HG03103 (cell line): ENCODE measurements at regions not wholly inside any gene's neighbourhood (a gene's known extent, or its start where the extent isn't known, plus 50 kb on each side); places are given as distances from the start of the nearest gene placed in this dataset.

Experiments
- ATAC-seq: cut with Tn5 transposase; IDR thresholded peaks from one replicate; pipeline ENCODE4 v1.9.1; 2021; ENCODE audit warnings: low read depth; ENCODE audit not compliant: unreplicated experiment

GRCh38 chr2:206368484-206368883, 74.8 kb upstream of the ADAM23 start:
- no peak for ATAC-seq

GRCh38 chr2:206368933-206369569, 74.3 kb upstream of the ADAM23 start:
- no peak for ATAC-seq

- ATAC-seq: no peak
Measured at GRCh38 chr2:206375956-206376355, 67.4 kb upstream of the ADAM23 start.

- no peak for ATAC-seq
Measured at GRCh38 chr2:206378835-206379234, 64.5 kb upstream of the ADAM23 start.

GRCh38 chr2:206379266-206379665, 64.1 kb upstream of the ADAM23 start:
- ATAC-seq: no peak

GRCh38 chr2:206379886-206380285, 63.4 kb upstream of the ADAM23 start:
- ATAC-seq: no peak

GRCh38 chr2:206381881-206382280, 61.5 kb upstream of the ADAM23 start:
- no peak for ATAC-seq

- ATAC-seq: no peak
Measured at GRCh38 chr2:206383669-206384068, 59.7 kb upstream of the ADAM23 start.

GRCh38 chr2:206387808-206388207, 55.5 kb upstream of the ADAM23 start:
- no peak for ATAC-seq

- no peak for ATAC-seq
Measured at GRCh38 chr2:206388698-206389097, 54.6 kb upstream of the ADAM23 start.

- no peak for ATAC-seq
Measured at GRCh38 chr2:206389164-206389563, 54.2 kb upstream of the ADAM23 start.

- ATAC-seq: no peak
Measured at GRCh38 chr2:206390181-206390580, 53.2 kb upstream of the ADAM23 start.

GRCh38 chr2:206392118-206392517, 51.2 kb upstream of the ADAM23 start:
- peak; percentile 97 for ATAC-seq
